IPS DF 6.9 (cell line): ENCODE measurements at regions not wholly inside any gene's neighbourhood (a gene's known extent, or its start where the extent isn't known, plus 50 kb on each side); places are given as distances from the start of the nearest gene placed in this dataset.
A peak's percentile ranks its signal among the peaks of the same experiment; 100 is the strongest.

Experiments
- DNase-seq: peaks from one replicate; pipeline ENCODE4 v3.0.0-alpha.2; 2013; ENCODE audit warnings: low read depth, low spot score
- H3K27ac ChIP-seq: one replicate; pipeline ENCODE4 v1.5.1; 2013; ENCODE audit warnings: low read length, control low read depth
- H3K27me3 ChIP-seq: 2 replicates; pipeline ENCODE4 v1.6.1; 2013; ENCODE audit warnings: mild to moderate bottlenecking, low read length; ENCODE audit not compliant: control insufficient read depth, insufficient read depth
- H3K36me3 ChIP-seq: 2 replicates; pipeline ENCODE4 v1.6.1; 2013; ENCODE audit warnings: low read length; ENCODE audit not compliant: control insufficient read depth, insufficient read depth
- H3K4me1 ChIP-seq: 2 replicates; pipeline ENCODE4 v1.6.1; 2013; ENCODE audit warnings: low read length; ENCODE audit not compliant: control insufficient read depth, insufficient read depth
- H3K4me3 ChIP-seq: 2 replicates; pipeline ENCODE4 v1.5.1; 2013; ENCODE audit warnings: mild to moderate bottlenecking, low read length
- H3K9me3 ChIP-seq: 2 replicates; pipeline ENCODE4 v1.6.1; 2013; ENCODE audit warnings: low read length, inconsistent platforms; ENCODE audit not compliant: control insufficient read depth, insufficient read depth
- WGBS: extraction: QIAGEN DNeasy Blood & Tissue Kit; methylation state at CpG from one replicate; pipeline ENCODE4 v1.1.7; 2013; ENCODE audit warnings: mixed read lengths, missing lambda C conversion rate; ENCODE audit not compliant: insufficient read length, insufficient coverage; 5-methylcytosine and 5-hydroxymethylcytosine counted together

GRCh38 chr1:23625929-23626535 is 65.6 kb upstream of the RPL11 start:
- Histone ChIP-seq H3K27me3 (no peaks in the 10 kb centered on the region), H3K9me3 (no peaks in the 10 kb centered on the region), H3K36me3 (no peaks in the 10 kb centered on the region), H3K27ac (no peak overlapping the region), H3K4me1 (peaks cover 2% of the 10 kb centered on the region), H3K4me3 (no peak overlapping the region)
- no peak for DNase-seq
- no CpG with 5 or more reads among the region's 1 CpG for WGBS

- WGBS = no CpG with 5 or more reads among the region's 4 CpGs
- H3K36me3 ChIP-seq = no peaks in the 10 kb centered on the region
- no peaks in the 10 kb centered on the region; the same call in 1 of the 2 replicates for H3K27me3 ChIP-seq
- no peaks in the 10 kb centered on the region for H3K9me3 ChIP-seq
- H3K4me1 ChIP-seq = peaks cover 4% of the 10 kb centered on the region
- no peak overlapping the region for H3K4me3 ChIP-seq
- no peak for DNase-seq
- H3K27ac ChIP-seq = no peak overlapping the region
Measured at GRCh38 chr1:23625459-23625858, 66.1 kb upstream of the RPL11 start.

- Histone ChIP-seq H3K27me3 (no peaks in the 10 kb centered on the region; the same call in 1 of the 2 replicates), H3K4me1 (peaks cover 9% of the 10 kb centered on the region), H3K27ac (no peak overlapping the region), H3K36me3 (no peaks in the 10 kb centered on the region), H3K9me3 (no peaks in the 10 kb centered on the region), H3K4me3 (no peak overlapping the region)
- DNase-seq = no peak
- no CpG with 5 or more reads among the region's 4 CpGs for WGBS
Measured at GRCh38 chr1:23624440-23624839, 65.1 kb upstream of the ID3 start.

- H3K27me3 ChIP-seq = no peaks in the 10 kb centered on the region; the same call in 1 of the 2 replicates
- H3K27ac ChIP-seq = no peak overlapping the region
- WGBS = no CpG with 5 or more reads among the region's 4 CpGs
- no peak overlapping the region for H3K4me3 ChIP-seq
- DNase-seq = no peak
- no peaks in the 10 kb centered on the region for H3K36me3 ChIP-seq
- peaks cover 7% of the 10 kb centered on the region; the same call in 1 of the 2 replicates for H3K4me1 ChIP-seq
- no peaks in the 10 kb centered on the region for H3K9me3 ChIP-seq
Measured at GRCh38 chr1:23622284-23622683, 63.0 kb upstream of the ID3 start.

GRCh38 chr1:23620605-23621004 is 61.3 kb upstream of the ID3 start:
- peaks cover 6% of the 10 kb centered on the region; the same call in 1 of the 2 replicates for H3K4me1 ChIP-seq
- DNase-seq = no peak
- H3K9me3 ChIP-seq = no peaks in the 10 kb centered on the region
- H3K27me3 ChIP-seq = no peaks in the 10 kb centered on the region; the same call in 1 of the 2 replicates
- no peak overlapping the region for H3K27ac ChIP-seq
- H3K36me3 ChIP-seq = no peaks in the 10 kb centered on the region
- H3K4me3 ChIP-seq = no peak overlapping the region
- no CpG with 5 or more reads among the region's 5 CpGs for WGBS

- no peaks in the 10 kb centered on the region; the same call in 1 of the 2 replicates for H3K27me3 ChIP-seq
- no peaks in the 10 kb centered on the region for H3K36me3 ChIP-seq
- no peak overlapping the region for H3K27ac ChIP-seq
- no peaks in the 10 kb centered on the region for H3K9me3 ChIP-seq
- H3K4me1 ChIP-seq = peaks cover 6% of the 10 kb centered on the region; the same call in 1 of the 2 replicates
- peak overlapping the region; percentile 27; the same call in 1 of the 2 replicates for H3K4me3 ChIP-seq
- no peak for DNase-seq
- no CpG with 5 or more reads among the region's 58 CpGs for WGBS
Measured at GRCh38 chr1:23619299-23620188, 60.2 kb upstream of the ID3 start.

GRCh38 chr1:23618586-23619083 is 59.3 kb upstream of the ID3 start:
- no peak overlapping the region for H3K4me3 ChIP-seq
- H3K27ac ChIP-seq = no peak overlapping the region
- no CpG with 5 or more reads among the region's 7 CpGs for WGBS
- H3K4me1 ChIP-seq = peaks cover 6% of the 10 kb centered on the region; the same call in 1 of the 2 replicates
- no peaks in the 10 kb centered on the region for H3K36me3 ChIP-seq
- no peaks in the 10 kb centered on the region; the same call in 1 of the 2 replicates for H3K27me3 ChIP-seq
- H3K9me3 ChIP-seq = no peaks in the 10 kb centered on the region
- DNase-seq = no peak

- Histone ChIP-seq H3K9me3 (no peaks in the 10 kb centered on the region), H3K4me3 (no peak overlapping the region), H3K4me1 (peaks cover 9% of the 10 kb centered on the region), H3K27me3 (no peaks in the 10 kb centered on the region; the same call in 1 of the 2 replicates), H3K36me3 (no peaks in the 10 kb centered on the region), H3K27ac (no peak overlapping the region)
- no peak for DNase-seq
- WGBS = no CpG with 5 or more reads among the region's 8 CpGs
Measured at GRCh38 chr1:23617084-23617521, 57.8 kb upstream of the ID3 start.

GRCh38 chr1:23616292-23616824 is 57.1 kb upstream of the ID3 start:
- Histone ChIP-seq H3K4me3 (no peak overlapping the region), H3K9me3 (no peaks in the 10 kb centered on the region), H3K36me3 (no peaks in the 10 kb centered on the region), H3K4me1 (peaks cover 9% of the 10 kb centered on the region), H3K27ac (no peak overlapping the region), H3K27me3 (no peaks in the 10 kb centered on the region; the same call in 1 of the 2 replicates)
- no peak for DNase-seq
- no CpG with 5 or more reads among the region's 5 CpGs for WGBS

- Histone ChIP-seq H3K4me3 (no peak overlapping the region), H3K36me3 (no peaks in the 10 kb centered on the region), H3K4me1 (peaks cover 9% of the 10 kb centered on the region), H3K27me3 (no peaks in the 10 kb centered on the region; the same call in 1 of the 2 replicates), H3K9me3 (no peaks in the 10 kb centered on the region), H3K27ac (no peak overlapping the region)
- DNase-seq = no peak
- no CpG with 5 or more reads among the region's 3 CpGs for WGBS
Measured at GRCh38 chr1:23615852-23616251, 56.6 kb upstream of the ID3 start.
